Right lobe of liver (tissue), 4 donors: ENCODE measurements at regions not wholly inside any gene's neighbourhood (a gene's known extent, or its start where the extent isn't known, plus 50 kb on each side); places are given as distances from the start of the nearest gene placed in this dataset.

Source experiments
- CTCF ChIP-seq, 4 donors: fragments of 200-600 bp in 3 of 4; fragments of 450-650 bp in 1 of 4; IDR thresholded peaks; one replicate each; pipeline versions ENCODE4 v1.5.1 to v1.8.0; 2016 to 2022; ENCODE audit warnings: antibody characterized with exemption in 4 of 4, mild to moderate bottlenecking in 2 of 4
- POLR2A ChIP-seq: fragments of 450-650 bp; IDR thresholded peaks from one replicate; pipeline ENCODE4 v1.6.1; 2017; ENCODE audit warnings: antibody characterized with exemption, mild to moderate bottlenecking
- donor health status: DM: no; HTN: no; CAD: no.
- donor health status: DM: no; HTN: no; CAD: no.
- donor health status: DM: no; HTN: yes; CAD: no.

GRCh38 chr3:20573175-20573574 lies 387.2 kb upstream of the SGO1 start:
- TF ChIP-seq CTCF (IDR thresholded peaks at IDR 0.05) (no peak), POLR2A (no peak)
